H1 (cell line): ENCODE measurements at regions not wholly inside any gene's neighbourhood (a gene's known extent, or its start where the extent isn't known, plus 50 kb on each side); places are given as distances from the start of the nearest gene placed in this dataset.

Experiments used
- CTCF ChIA-PET: fragments of 300-600 bp; sonication (Branson Sonifier 250); formaldehyde crosslinking; loops from one replicate; lab custom pipeline; 2021; ENCODE audit not compliant: partially characterized antibody; lab: Charles Lee
- POLR2A ChIA-PET: fragments of 300-600 bp; sonication (Branson Sonifier 250); formaldehyde crosslinking; loops from one replicate; lab custom pipeline; 2021; ENCODE audit warnings: inconsistent platforms; ENCODE audit not compliant: partially characterized antibody; lab: Charles Lee
- DNase-seq, 2 experiments: peaks; one replicate each; pipeline versions ENCODE4 v3.0.0 to v3.0.0-alpha.2; 2010 to 2022; ENCODE audit warnings: low spot score in 2 of 2, low read depth in 1 of 2, mixed read lengths in 1 of 2
- FAIRE-seq: peaks from 2 replicates; lab custom pipeline; 2011; peaks lifted over from hg19 to GRCh38; lab: Jason Lieb, UNC
- H2AFZ ChIP-seq: 2 replicates; pipeline ENCODE4 v1.8.1; 2012; ENCODE audit warnings: low read length, inconsistent platforms
- H2AK5ac ChIP-seq: 2 replicates; pipeline ENCODE4 v1.6.1; 2013; ENCODE audit warnings: low read depth, low read length
- H2BK120ac ChIP-seq: replicated peaks from 2 replicates; pipeline ENCODE3; 2013; ENCODE audit warnings: low read depth, low read length, inconsistent platforms
- H2BK12ac ChIP-seq: 2 replicates; pipeline ENCODE4 v1.6.1; 2013; ENCODE audit warnings: low read depth, low read length
- H2BK15ac ChIP-seq: 2 replicates; pipeline ENCODE4 v1.6.1; 2013; ENCODE audit warnings: low read length
- H2BK20ac ChIP-seq: 2 replicates; pipeline ENCODE4 v1.6.1; 2013; ENCODE audit warnings: low read length
- H2BK5ac ChIP-seq: 2 replicates; pipeline ENCODE4 v1.6.1; 2013; ENCODE audit warnings: low read depth, low read length
- H3K14ac ChIP-seq: 2 replicates; pipeline ENCODE4 v1.6.1; 2013; ENCODE audit warnings: inconsistent platforms; ENCODE audit not compliant: insufficient read length
- H3K18ac ChIP-seq: 2 replicates; pipeline ENCODE4 v1.6.1; 2013; ENCODE audit warnings: low read length; ENCODE audit errors: extremely low read depth
- H3K23ac ChIP-seq: 2 replicates; pipeline ENCODE4 v1.6.1; 2013; ENCODE audit warnings: inconsistent platforms; ENCODE audit not compliant: insufficient read length
- H3K23me2 ChIP-seq: 2 replicates; pipeline ENCODE4 v1.6.1; 2013; ENCODE audit warnings: low read depth, low read length
- H3K27ac ChIP-seq: 2 replicates; pipeline ENCODE4 v1.6.1; 2011; ENCODE audit warnings: low read depth, low read length, inconsistent platforms
- H3K27me3 ChIP-seq, 4 experiments: replicated peaks in 1 of 4; 1 replicate in 1 of 4; 2 replicates in 3 of 4; pipeline versions ENCODE4 v1.6.1 to v1.8.1; 2011 to 2013; ENCODE audit warnings: low read length in 3 of 4, mild to moderate bottlenecking in 3 of 4, inconsistent platforms in 2 of 4, mixed read lengths in 2 of 4, moderate library complexity in 1 of 4; ENCODE audit not compliant: control insufficient read depth in 3 of 4, insufficient read depth in 3 of 4; ENCODE audit errors: extremely low read depth in 1 of 4
- H3K36me3 ChIP-seq, 4 experiments: 2 replicates each; pipeline versions ENCODE4 v1.6.1 to v1.8.1; 2011 to 2013; ENCODE audit warnings: mild to moderate bottlenecking in 4 of 4, low read length in 3 of 4, moderate library complexity in 2 of 4, control low read depth in 1 of 4, inconsistent platforms in 1 of 4; ENCODE audit not compliant: insufficient read depth in 4 of 4, control insufficient read depth in 2 of 4
- H3K4ac ChIP-seq: replicated peaks from 2 replicates; pipeline ENCODE3; 2013; ENCODE audit warnings: low read length, low read depth, mixed read lengths, inconsistent platforms; ENCODE audit not compliant: insufficient read length
- H3K4me1 ChIP-seq, 4 experiments: replicated peaks in 1 of 4; 1 replicate in 1 of 4; 2 replicates in 3 of 4; pipeline versions ENCODE4 v1.6.1 to v1.8.1; 2011 to 2013; ENCODE audit warnings: low read length in 3 of 4, inconsistent platforms in 2 of 4, mixed read lengths in 1 of 4; ENCODE audit not compliant: insufficient read depth in 4 of 4, control insufficient read depth in 3 of 4
- H3K4me2 ChIP-seq, 2 experiments: 2 replicates each; pipeline versions ENCODE4 v1.6.1 to v1.8.1; 2011 to 2013; ENCODE audit warnings: low read depth in 2 of 2, low read length in 2 of 2, control low read depth in 1 of 2, inconsistent platforms in 1 of 2, mild to moderate bottlenecking in 1 of 2; ENCODE audit not compliant: insufficient read depth in 1 of 2
- H3K4me3 ChIP-seq, 4 experiments: fragments of 200-600, 300-600 bp in 1 of 4; sonication (generic), shearing (Covaris generic), sonication (Bioruptor Twin) in 1 of 4; 2 replicates each; pipeline versions ENCODE4 v1.5.1 to v1.8.1; 2011 to 2016; ENCODE audit warnings: low read length in 4 of 4, low read depth in 3 of 4, control low read depth in 2 of 4, inconsistent platforms in 2 of 4, mild to moderate bottlenecking in 2 of 4, mixed read lengths in 1 of 4, moderate library complexity in 1 of 4; ENCODE audit not compliant: insufficient read depth in 2 of 4; ENCODE audit errors: extremely low read depth in 1 of 4
- H3K56ac ChIP-seq: replicated peaks from 2 replicates; pipeline ENCODE3; 2013; ENCODE audit warnings: low read depth, mild to moderate bottlenecking, mixed read lengths, low read length, inconsistent platforms; ENCODE audit not compliant: insufficient read length
- H3K79me1 ChIP-seq: 2 replicates; pipeline ENCODE4 v1.6.1; 2013; ENCODE audit warnings: low read depth, low read length, control low read depth
- H3K79me2 ChIP-seq, 2 experiments: 2 replicates each; pipeline versions ENCODE4 v1.6.1 to v1.8.1; 2012 to 2013; ENCODE audit warnings: low read length in 2 of 2, mild to moderate bottlenecking in 2 of 2, inconsistent platforms in 1 of 2; ENCODE audit not compliant: insufficient read depth in 2 of 2, control insufficient read depth in 1 of 2
- H3K9ac ChIP-seq, 4 experiments: replicated peaks in 1 of 4; 1 replicate in 1 of 4; 2 replicates in 3 of 4; pipeline versions ENCODE4 v1.6.1 to v1.8.1; 2011 to 2013; ENCODE audit warnings: low read depth in 3 of 4, low read length in 3 of 4, control low read depth in 2 of 4, mild to moderate bottlenecking in 2 of 4, moderate library complexity in 2 of 4, inconsistent platforms in 1 of 4; ENCODE audit errors: extremely low read depth in 1 of 4
- H3K9me3 ChIP-seq, 2 experiments: 2 replicates each; pipeline versions ENCODE4 v1.6.1 to v1.8.1; 2012 to 2013; ENCODE audit warnings: mild to moderate bottlenecking in 2 of 2, moderate library complexity in 2 of 2, control low read depth in 1 of 2, inconsistent platforms in 1 of 2, low read depth in 1 of 2, low read length in 1 of 2, mixed read lengths in 1 of 2; ENCODE audit not compliant: insufficient read depth in 2 of 2
- H4K20me1 ChIP-seq, 2 experiments: replicated peaks in 1 of 2; 2 replicates each; pipeline versions ENCODE3 to v1.8.1; 2011 to 2013; ENCODE audit warnings: inconsistent platforms in 2 of 2, low read length in 2 of 2, mild to moderate bottlenecking in 1 of 2; ENCODE audit not compliant: insufficient read depth in 2 of 2, control insufficient read depth in 1 of 2
- H4K5ac ChIP-seq: 2 replicates; pipeline ENCODE4 v1.6.1; 2013; ENCODE audit warnings: low read length, low read depth, mixed read lengths, inconsistent platforms; ENCODE audit not compliant: insufficient read length
- H4K8ac ChIP-seq: 2 replicates; pipeline ENCODE4 v1.8.0; 2013; ENCODE audit warnings: mild to moderate bottlenecking, moderate library complexity, low read length, inconsistent platforms; ENCODE audit not compliant: insufficient read depth; ENCODE audit errors: extremely low read depth
- H4K91ac ChIP-seq: replicated peaks from 2 replicates; pipeline ENCODE3; 2013; ENCODE audit warnings: low read length, mixed read lengths, inconsistent platforms; ENCODE audit not compliant: insufficient read length
- CTBP2 ChIP-seq: IDR thresholded peaks from 2 replicates; pipeline ENCODE4 v1.7.0; 2011; ENCODE audit warnings: borderline replicate concordance, mild to moderate bottlenecking, moderate library complexity, mixed read lengths, low read length; ENCODE audit not compliant: insufficient read depth, insufficient read length
- POLR2A ChIP-seq, 2 experiments: IDR thresholded peaks; 1 replicate in 1 of 2; 2 replicates in 1 of 2; pipeline ENCODE4 v1.6.1; 2011; ENCODE audit warnings: low read depth in 2 of 2, low read length in 2 of 2, mild to moderate bottlenecking in 2 of 2; ENCODE audit errors: control extremely low read depth in 1 of 2
- SAP30 ChIP-seq: fragments of 300-600 bp; sonication (generic); IDR thresholded peaks from 2 replicates; pipeline ENCODE4 v1.7.1; 2012; ENCODE audit warnings: low read length, moderate library complexity, mild to moderate bottlenecking, inconsistent platforms; ENCODE audit not compliant: insufficient read depth, insufficient replicate concordance
- SP2 ChIP-seq: IDR thresholded peaks from 2 replicates; pipeline ENCODE4 v1.6.1; 2012; ENCODE audit warnings: mild to moderate bottlenecking, low read length, inconsistent platforms
- TCF12 ChIP-seq: IDR thresholded peaks from 2 replicates; pipeline ENCODE4 v1.6.1; 2011; ENCODE audit warnings: low read depth, mild to moderate bottlenecking, low read length
- TEAD4 ChIP-seq: IDR thresholded peaks from 2 replicates; pipeline ENCODE4 v1.6.1; 2012; ENCODE audit warnings: low read depth, low read length, inconsistent platforms, mixed read lengths

- Histone ChIP-seq H2AFZ (no peak overlapping the region), H3K79me2 (no peaks in the 10 kb centered on the region), H4K8ac (no peak overlapping the region), H3K4me1 (no peaks in the 10 kb centered on the region), H3K9ac (no peak overlapping the region), H2BK5ac (no peak overlapping the region), H2BK12ac (no peak overlapping the region), H4K5ac (no peak overlapping the region), H3K23me2 (no peaks in the 10 kb centered on the region), H3K56ac (no peak overlapping the region), H3K4me3 (no peak overlapping the region), H2BK20ac (no peak overlapping the region), H2AK5ac (no peak overlapping the region), H3K14ac (no peak overlapping the region), H2BK15ac (no peak overlapping the region), H3K79me1 (no peaks in the 10 kb centered on the region), H4K20me1 (no peaks in the 10 kb centered on the region), H3K4me2 (no peak overlapping the region), H3K18ac (no peak overlapping the region), H3K36me3 (no peaks in the 10 kb centered on the region), H3K27ac (no peak overlapping the region), H3K9me3 (no peaks in the 10 kb centered on the region), H4K91ac (no peak overlapping the region), H3K4ac (no peak overlapping the region), H2BK120ac (no peak overlapping the region), H3K23ac (no peak overlapping the region), H3K27me3 (no peaks in the 10 kb centered on the region)
- FAIRE-seq: no peak
- TF ChIP-seq TCF12 (no peak), POLR2A (IDR thresholded peaks at IDR 0.05; ENCODE audit: control extremely low read depth in 1 of 2, low read depth in 2 of 2, low read length in 2 of 2) (no peak), SP2 (no peak), CTBP2 (no peak), TEAD4 (no peak), SAP30 (no peak)
- CTCF ChIA-PET: interaction anchor here (0.6 to 4.3 kb wide), 6 partner anchors 18 to 366 kb away, joined by 3 to 27 read pairs (median 3); no protein-coding TSS in a partner anchor
- no peak for DNase-seq
- POLR2A ChIA-PET: no interaction called here
Measured at GRCh38 chr6:130724089-130724488, 103.1 kb upstream of the SMLR1 start.
